GM12878 (cell line): ENCODE measurements at regions not wholly inside any gene's neighbourhood (a gene's known extent, or its start where the extent isn't known, plus 50 kb on each side); places are given as distances from the start of the nearest gene placed in this dataset.
"Not testable (repeated sequence)": the region's sequence is repeated elsewhere in the genome, so short reads cannot be mapped to it uniquely, and the experiment has no call there.

ENCODE experiments used
- CREB1 ChIP-seq: IDR thresholded peaks from 2 replicates; pipeline ENCODE4 v1.6.1; 2012; ENCODE audit warnings: low read depth, mild to moderate bottlenecking, inconsistent platforms
- EZH2 ChIP-seq: IDR thresholded peaks from 2 replicates; pipeline ENCODE4 v1.6.1; 2012; ENCODE audit warnings: low read depth, mild to moderate bottlenecking, control low read depth, inconsistent platforms, low read length, borderline replicate concordance; ENCODE audit not compliant: control insufficient read depth
- FOXK2 ChIP-seq: fragments of 450-650 bp; IDR thresholded peaks from 2 replicates; pipeline ENCODE4 v1.6.1; 2017; ENCODE audit warnings: mild to moderate bottlenecking, moderate library complexity
- ZNF687 ChIP-seq: fragments of 450-650 bp; IDR thresholded peaks from 2 replicates; pipeline ENCODE4 v1.6.1; 2017; ENCODE audit warnings: mild to moderate bottlenecking, moderate library complexity

- TF ChIP-seq FOXK2, CREB1, EZH2, ZNF687: not testable (repeated sequence)
These were observed 241.0 kb downstream of the BUB3 start for GRCh38 chr10:123395234-123395633.
